NCI-H2196 treated with DMSO at 0.1 percent for 48 hours (cell line): ENCODE measurements at regions not wholly inside any gene's neighbourhood (a gene's known extent, or its start where the extent isn't known, plus 50 kb on each side); places are given as distances from the start of the nearest gene placed in this dataset.

Source experiments
- DNase-seq: peaks from one replicate; lab custom pipeline; 2025; ENCODE audit not compliant: unreplicated experiment; lab: John Stamatoyannopoulos, UW

- no peak for DNase-seq
Measured at GRCh38 chr12:90170740-90171139, 462.1 kb upstream of the ATP2B1 start.

- DNase-seq, result no peak
Measured at GRCh38 chr12:90167518-90168208, 459.0 kb upstream of the ATP2B1 start.

- no peak for DNase-seq
Measured at GRCh38 chr12:90166671-90167070, 458.0 kb upstream of the ATP2B1 start.

- DNase-seq, result no peak
Measured at GRCh38 chr12:90166012-90166411, 457.4 kb upstream of the ATP2B1 start.

GRCh38 chr12:90163975-90164374 lies 455.3 kb upstream of the ATP2B1 start:
- no peak for DNase-seq

GRCh38 chr12:90153827-90154226 lies 445.2 kb upstream of the ATP2B1 start:
- no peak for DNase-seq

- no peak for DNase-seq
Measured at GRCh38 chr12:90152897-90153624, 444.4 kb upstream of the ATP2B1 start.

GRCh38 chr12:90151491-90152015 lies 442.9 kb upstream of the ATP2B1 start:
- DNase-seq, result no peak

- DNase-seq, result no peak
Measured at GRCh38 chr12:90149453-90149852, 440.8 kb upstream of the ATP2B1 start.

GRCh38 chr12:90129366-90130030 lies 420.9 kb upstream of the ATP2B1 start:
- no peak for DNase-seq

GRCh38 chr12:90128526-90128925 lies 419.9 kb upstream of the ATP2B1 start:
- no peak for DNase-seq

GRCh38 chr12:90126125-90126524 lies 417.5 kb upstream of the ATP2B1 start:
- no peak for DNase-seq

GRCh38 chr12:90124914-90125313 lies 416.3 kb upstream of the ATP2B1 start:
- no peak for DNase-seq

- DNase-seq, result no peak
Measured at GRCh38 chr12:90124289-90124688, 415.7 kb upstream of the ATP2B1 start.

- DNase-seq, result no peak
Measured at GRCh38 chr12:90122681-90123080, 414.0 kb upstream of the ATP2B1 start.

GRCh38 chr12:90120627-90121026 lies 412.0 kb upstream of the ATP2B1 start:
- DNase-seq, result no peak

- DNase-seq, result no peak
Measured at GRCh38 chr12:90112666-90113065, 404.0 kb upstream of the ATP2B1 start.

- DNase-seq, result no peak
Measured at GRCh38 chr12:90111791-90112580, 403.3 kb upstream of the ATP2B1 start.

- no peak for DNase-seq
Measured at GRCh38 chr12:90106568-90106967, 397.9 kb upstream of the ATP2B1 start.

GRCh38 chr12:90102957-90103652 lies 394.5 kb upstream of the ATP2B1 start:
- no peak for DNase-seq
